Trophoblast cell (in vitro differentiated cells and primary cell): ENCODE measurements at regions not wholly inside any gene's neighbourhood (a gene's known extent, or its start where the extent isn't known, plus 50 kb on each side); places are given as distances from the start of the nearest gene placed in this dataset.

Source experiments
- DNase-seq, 2 donors: peaks; one replicate each; pipeline ENCODE4 v3.0.0-alpha.2; 2016
- H2AFZ ChIP-seq: 2 replicates; pipeline ENCODE4 v1.6.1; 2013; ENCODE audit warnings: low read length, moderate library complexity, mild to moderate bottlenecking; ENCODE audit not compliant: insufficient read depth, poor library complexity
- H2AK5ac ChIP-seq: 2 replicates; pipeline ENCODE4 v1.6.1; 2013; ENCODE audit warnings: mild to moderate bottlenecking, low read length
- H2BK120ac ChIP-seq: 2 replicates; pipeline ENCODE4 v1.6.1; 2013; ENCODE audit warnings: low read length, mild to moderate bottlenecking, moderate library complexity; ENCODE audit not compliant: insufficient read depth, poor library complexity
- H2BK12ac ChIP-seq: 2 replicates; pipeline ENCODE4 v1.6.1; 2013; ENCODE audit warnings: mild to moderate bottlenecking, low read length, moderate library complexity
- H2BK5ac ChIP-seq: 2 replicates; pipeline ENCODE4 v1.6.1; 2013; ENCODE audit warnings: low read length, low read depth, moderate library complexity, mild to moderate bottlenecking; ENCODE audit not compliant: poor library complexity
- H3K14ac ChIP-seq: 2 replicates; pipeline ENCODE4 v1.6.1; 2013; ENCODE audit warnings: mild to moderate bottlenecking, low read length
- H3K18ac ChIP-seq: 2 replicates; pipeline ENCODE4 v1.6.1; 2013; ENCODE audit warnings: mild to moderate bottlenecking, low read length
- H3K23ac ChIP-seq: 2 replicates; pipeline ENCODE4 v1.6.1; 2013; ENCODE audit warnings: low read length
- H3K27ac ChIP-seq: 2 replicates; pipeline ENCODE4 v1.5.1; 2013; ENCODE audit warnings: low read depth, mild to moderate bottlenecking, inconsistent platforms, low read length, moderate library complexity
- H3K27me3 ChIP-seq: 2 replicates; pipeline ENCODE4 v1.6.1; 2013; ENCODE audit warnings: inconsistent platforms, mild to moderate bottlenecking, low read length, moderate library complexity; ENCODE audit not compliant: insufficient read depth
- H3K36me3 ChIP-seq, 2 experiments: 1 replicate in 1 of 2; 2 replicates in 1 of 2; pipeline ENCODE4 v1.6.1; 2013; ENCODE audit warnings: low read length in 2 of 2, mild to moderate bottlenecking in 2 of 2, moderate library complexity in 1 of 2; ENCODE audit not compliant: insufficient read depth in 2 of 2, control insufficient read depth in 1 of 2
- H3K4ac ChIP-seq: 2 replicates; pipeline ENCODE4 v1.6.1; 2013; ENCODE audit warnings: low read depth, mild to moderate bottlenecking, low read length, moderate library complexity
- H3K4me1 ChIP-seq, 2 experiments: 1 replicate in 1 of 2; 2 replicates in 1 of 2; pipeline ENCODE4 v1.6.1; 2013; ENCODE audit warnings: low read length in 2 of 2, mild to moderate bottlenecking in 2 of 2, moderate library complexity in 1 of 2; ENCODE audit not compliant: insufficient read depth in 2 of 2, control insufficient read depth in 1 of 2
- H3K4me2 ChIP-seq: 2 replicates; pipeline ENCODE4 v1.6.1; 2013; ENCODE audit warnings: inconsistent platforms, mild to moderate bottlenecking, low read length, moderate library complexity
- H3K4me3 ChIP-seq: 2 replicates; pipeline ENCODE4 v1.5.1; 2013; ENCODE audit warnings: mild to moderate bottlenecking, low read depth, low read length, inconsistent platforms
- H3K79me1 ChIP-seq: one replicate; pipeline ENCODE4 v1.6.1; 2013; ENCODE audit warnings: low read length
- H3K79me2 ChIP-seq: 2 replicates; pipeline ENCODE4 v1.6.1; 2013; ENCODE audit warnings: low read length, mild to moderate bottlenecking; ENCODE audit not compliant: control insufficient read depth, insufficient read depth, poor library complexity
- H3K9ac ChIP-seq: 2 replicates; pipeline ENCODE4 v1.6.1; 2013; ENCODE audit warnings: mild to moderate bottlenecking, low read length
- H3K9me3 ChIP-seq: 2 replicates; pipeline ENCODE4 v1.6.1; 2013; ENCODE audit warnings: low read depth, mild to moderate bottlenecking, control low read depth, inconsistent platforms, low read length; ENCODE audit not compliant: insufficient read depth
- H4K12ac ChIP-seq: 2 replicates; pipeline ENCODE4 v1.6.1; 2013; ENCODE audit warnings: low read depth, mild to moderate bottlenecking, low read length, moderate library complexity
- H4K8ac ChIP-seq: 2 replicates; pipeline ENCODE4 v1.6.1; 2013; ENCODE audit warnings: low read depth, mild to moderate bottlenecking, low read length, moderate library complexity
- H4K91ac ChIP-seq: one replicate; pipeline ENCODE4 v1.6.1; 2013; ENCODE audit warnings: low read depth, mild to moderate bottlenecking, low read length, moderate library complexity
- WGBS: extraction: QIAGEN DNeasy Blood & Tissue Kit; methylation state at CpG from one replicate; pipeline ENCODE4 v1.1.7; 2013; ENCODE audit warnings: missing lambda C conversion rate; ENCODE audit not compliant: insufficient read length, insufficient coverage; ENCODE audit errors: extremely low coverage; 5-methylcytosine and 5-hydroxymethylcytosine counted together

GRCh38 chr4:59094505-59094904 is 1984.3 kb upstream of the IGFBP7 start:
- no peak overlapping the region for H2AFZ ChIP-seq
- WGBS: no CpG with 5 or more reads among the region's 4 CpGs
- no peaks in the 10 kb centered on the region for H3K9me3 ChIP-seq
- H3K4me1 ChIP-seq: peaks cover 0 to 2% of the 10 kb centered on the region in 2 experiments
- H4K91ac ChIP-seq: no peak overlapping the region
- H3K79me1 ChIP-seq: no peaks in the 10 kb centered on the region
- no peak overlapping the region for H3K9ac ChIP-seq
- no peaks in the 10 kb centered on the region for H3K27me3 ChIP-seq
- H3K79me2 ChIP-seq: no peaks in the 10 kb centered on the region
- H4K8ac ChIP-seq: no peak overlapping the region
- DNase-seq: no peak
- no peak overlapping the region for H3K4me2 ChIP-seq
- no peak overlapping the region for H4K12ac ChIP-seq
- no peak overlapping the region for H3K23ac ChIP-seq
- no peaks in the 10 kb centered on the region for H3K36me3 ChIP-seq
- H2AK5ac ChIP-seq: no peak overlapping the region
- no peak overlapping the region for H3K4me3 ChIP-seq
- H3K27ac ChIP-seq: no peak overlapping the region
- H3K4ac ChIP-seq: no peak overlapping the region
- no peak overlapping the region for H3K18ac ChIP-seq
- H3K14ac ChIP-seq: no peak overlapping the region
- H2BK12ac ChIP-seq: no peak overlapping the region
- no peak overlapping the region for H2BK5ac ChIP-seq
- H2BK120ac ChIP-seq: no peak overlapping the region

- H3K18ac ChIP-seq: no peak overlapping the region
- no peaks in the 10 kb centered on the region for H3K27me3 ChIP-seq
- DNase-seq: no peak
- H4K8ac ChIP-seq: no peak overlapping the region
- H2BK120ac ChIP-seq: no peak overlapping the region
- H3K4ac ChIP-seq: no peak overlapping the region
- no peak overlapping the region for H3K9ac ChIP-seq
- H3K36me3 ChIP-seq: no peaks in the 10 kb centered on the region
- H4K91ac ChIP-seq: no peak overlapping the region
- H3K4me2 ChIP-seq: no peak overlapping the region
- H2BK5ac ChIP-seq: no peak overlapping the region
- H2AFZ ChIP-seq: no peak overlapping the region
- no peak overlapping the region for H2AK5ac ChIP-seq
- H3K4me3 ChIP-seq: no peak overlapping the region
- WGBS: no CpG with 5 or more reads among the region's 2 CpGs
- H3K27ac ChIP-seq: no peak overlapping the region
- H2BK12ac ChIP-seq: no peak overlapping the region
- no peak overlapping the region for H4K12ac ChIP-seq
- no peaks in the 10 kb centered on the region for H3K4me1 ChIP-seq
- H3K14ac ChIP-seq: no peak overlapping the region
- H3K9me3 ChIP-seq: no peaks in the 10 kb centered on the region
- no peak overlapping the region for H3K23ac ChIP-seq
- H3K79me1 ChIP-seq: no peaks in the 10 kb centered on the region
- no peaks in the 10 kb centered on the region for H3K79me2 ChIP-seq
These were observed 1992.1 kb upstream of the IGFBP7 start for GRCh38 chr4:59102311-59102710.

GRCh38 chr4:59120287-59120814 is 2010.2 kb upstream of the IGFBP7 start:
- Histone ChIP-seq H3K36me3 (no peaks in the 10 kb centered on the region), H3K4me2 (no peak overlapping the region), H4K91ac (no peak overlapping the region)

GRCh38 chr4:59122626-59123025 is 2012.4 kb upstream of the IGFBP7 start:
- Histone ChIP-seq H3K23ac (no peak overlapping the region), H3K4ac (no peak overlapping the region), H3K4me2 (no peak overlapping the region), H3K79me2 (no peaks in the 10 kb centered on the region), H2BK12ac (no peak overlapping the region), H3K18ac (no peak overlapping the region), H3K36me3 (no peaks in the 10 kb centered on the region), H2BK5ac (no peak overlapping the region), H4K91ac (no peak overlapping the region), H3K9me3 (no peaks in the 10 kb centered on the region), H3K27ac (no peak overlapping the region), H4K8ac (no peak overlapping the region), H3K79me1 (no peaks in the 10 kb centered on the region), H3K27me3 (no peaks in the 10 kb centered on the region), H2AFZ (no peak overlapping the region), H3K4me1 (no peaks in the 10 kb centered on the region), H3K9ac (no peak overlapping the region), H3K14ac (no peak overlapping the region), H4K12ac (no peak overlapping the region), H3K4me3 (no peak overlapping the region), H2AK5ac (no peak overlapping the region), H2BK120ac (no peak overlapping the region)
- WGBS: no CpG with 5 or more reads among the region's 2 CpGs
- no peak for DNase-seq

More at GRCh38 chr4:59120287-59120814, 2010.2 kb upstream of the IGFBP7 start:
- H4K12ac ChIP-seq: no peak overlapping the region
- H2AFZ ChIP-seq: no peak overlapping the region
- no peak overlapping the region for H3K23ac ChIP-seq
- no peak overlapping the region for H3K18ac ChIP-seq
- WGBS: no CpG with 5 or more reads among the region's 4 CpGs
- no peaks in the 10 kb centered on the region for H3K9me3 ChIP-seq
- no peak overlapping the region for H3K4me3 ChIP-seq
- no peaks in the 10 kb centered on the region for H3K27me3 ChIP-seq
- H3K27ac ChIP-seq: no peak overlapping the region
- H2BK12ac ChIP-seq: no peak overlapping the region
- no peaks in the 10 kb centered on the region for H3K79me2 ChIP-seq
- H3K79me1 ChIP-seq: no peaks in the 10 kb centered on the region
- no peak overlapping the region for H4K8ac ChIP-seq
- H3K4me1 ChIP-seq: no peaks in the 10 kb centered on the region
- no peak overlapping the region for H2BK120ac ChIP-seq
- no peak for DNase-seq
- H3K4ac ChIP-seq: no peak overlapping the region
- no peak overlapping the region for H3K9ac ChIP-seq
- no peak overlapping the region for H2BK5ac ChIP-seq
- no peak overlapping the region for H3K14ac ChIP-seq
- H2AK5ac ChIP-seq: no peak overlapping the region
